HUES64 (cell line): ENCODE measurements at regions not wholly inside any gene's neighbourhood (a gene's known extent, or its start where the extent isn't known, plus 50 kb on each side); places are given as distances from the start of the nearest gene placed in this dataset.

Experiments used
- H3K27ac ChIP-seq: 2 replicates; pipeline ENCODE4 v1.7.0; 2013; ENCODE audit warnings: low read depth, low read length, inconsistent platforms
- H3K27me3 ChIP-seq: 2 replicates; pipeline ENCODE4 v1.6.1; 2013; ENCODE audit warnings: mild to moderate bottlenecking, low read length; ENCODE audit not compliant: insufficient read depth
- H3K36me3 ChIP-seq: 2 replicates; pipeline ENCODE4 v1.6.1; 2013; ENCODE audit warnings: mild to moderate bottlenecking, low read length; ENCODE audit not compliant: insufficient read depth
- H3K4me1 ChIP-seq: 2 replicates; pipeline ENCODE4 v1.6.1; 2013; ENCODE audit warnings: mild to moderate bottlenecking, low read length, moderate library complexity; ENCODE audit not compliant: insufficient read depth
- H3K4me3 ChIP-seq: 2 replicates; pipeline ENCODE4 v1.5.1; 2013; ENCODE audit warnings: mild to moderate bottlenecking, low read length, moderate library complexity
- H3K9ac ChIP-seq: 2 replicates; pipeline ENCODE4 v1.6.1; 2013; ENCODE audit warnings: mild to moderate bottlenecking, low read depth, low read length
- H3K9me3 ChIP-seq: 2 replicates; pipeline ENCODE4 v1.6.1; 2013; ENCODE audit warnings: low read depth, low read length; ENCODE audit not compliant: insufficient read depth
- WGBS: fragments of 150-250, 120-280 bp; methylation state at CpG from one replicate; pipeline ENCODE4 v1.1.7; 2013; ENCODE audit warnings: missing lambda C conversion rate; 5-methylcytosine and 5-hydroxymethylcytosine counted together

GRCh38 chrX:9234315-9234714 lies 200.4 kb upstream of the FAM9B start:
- Histone ChIP-seq H3K4me3 (no peak overlapping the region), H3K4me1 (no peaks in the 10 kb centered on the region), H3K27ac (no peak overlapping the region), H3K9ac (no peak overlapping the region), H3K36me3 (no peaks in the 10 kb centered on the region), H3K9me3 (no peaks in the 10 kb centered on the region), H3K27me3 (no peaks in the 10 kb centered on the region)
- WGBS: 98% methylated on average over 3 of the region's 3 CpGs

GRCh38 chrX:9235722-9236121 lies 201.8 kb upstream of the FAM9B start:
- WGBS: 96% methylated on average over 3 of the region's 3 CpGs
- H3K4me3 ChIP-seq: no peak overlapping the region
- no peak overlapping the region for H3K27ac ChIP-seq
- no peak overlapping the region for H3K9ac ChIP-seq
- H3K27me3 ChIP-seq: no peaks in the 10 kb centered on the region
- H3K4me1 ChIP-seq: no peaks in the 10 kb centered on the region
- no peaks in the 10 kb centered on the region for H3K36me3 ChIP-seq
- H3K9me3 ChIP-seq: no peaks in the 10 kb centered on the region

GRCh38 chrX:9240956-9241355 lies 207.0 kb upstream of the FAM9B start:
- Histone ChIP-seq H3K27me3 (no peaks in the 10 kb centered on the region), H3K9me3 (no peaks in the 10 kb centered on the region), H3K9ac (no peak overlapping the region), H3K4me1 (no peaks in the 10 kb centered on the region), H3K4me3 (no peak overlapping the region), H3K36me3 (no peaks in the 10 kb centered on the region), H3K27ac (no peak overlapping the region)
- 88% methylated on average over 4 of the region's 4 CpGs for WGBS

GRCh38 chrX:9241427-9241826 lies 207.5 kb upstream of the FAM9B start:
- H3K27ac ChIP-seq: no peak overlapping the region
- H3K4me1 ChIP-seq: no peaks in the 10 kb centered on the region
- no peak overlapping the region for H3K9ac ChIP-seq
- H3K4me3 ChIP-seq: no peak overlapping the region
- no peaks in the 10 kb centered on the region for H3K9me3 ChIP-seq
- H3K27me3 ChIP-seq: no peaks in the 10 kb centered on the region
- H3K36me3 ChIP-seq: no peaks in the 10 kb centered on the region
- WGBS: 88% methylated on average over 11 of the region's 11 CpGs

GRCh38 chrX:9249051-9249846 lies 215.3 kb upstream of the FAM9B start:
- Histone ChIP-seq H3K27ac (no peak overlapping the region), H3K4me3 (no peak overlapping the region), H3K27me3 (no peaks in the 10 kb centered on the region), H3K9ac (no peak overlapping the region), H3K4me1 (peaks cover 15% of the 10 kb centered on the region), H3K36me3 (no peaks in the 10 kb centered on the region), H3K9me3 (no peaks in the 10 kb centered on the region; the same call in 1 of the 2 replicates)
- WGBS: 92% methylated on average over 8 of the region's 8 CpGs

- Histone ChIP-seq H3K36me3 (no peaks in the 10 kb centered on the region), H3K4me3 (no peak overlapping the region), H3K27me3 (no peaks in the 10 kb centered on the region), H3K27ac (peak overlapping the region; percentile 85), H3K9ac (0 out of 2 replicates have a peak overlapping the region, but pooled peaks have one; percentile 44), H3K9me3 (no peaks in the 10 kb centered on the region; the same call in 1 of the 2 replicates), H3K4me1 (peaks cover 15% of the 10 kb centered on the region)
- WGBS: 29% methylated on average over 3 of the region's 4 CpGs
These were observed 212.7 kb upstream of the TBL1X start for GRCh38 chrX:9252182-9252581.

- no peak overlapping the region for H3K27ac ChIP-seq
- H3K4me1 ChIP-seq: peaks cover 15% of the 10 kb centered on the region
- 94% methylated on average over 1 of the region's 2 CpGs for WGBS
- H3K4me3 ChIP-seq: no peak overlapping the region
- no peaks in the 10 kb centered on the region; the same call in 1 of the 2 replicates for H3K9me3 ChIP-seq
- H3K36me3 ChIP-seq: no peaks in the 10 kb centered on the region
- no peaks in the 10 kb centered on the region for H3K27me3 ChIP-seq
- no peak overlapping the region for H3K9ac ChIP-seq
These were observed 211.6 kb upstream of the TBL1X start for GRCh38 chrX:9253211-9253610.

GRCh38 chrX:9257718-9258420 lies 207.0 kb upstream of the TBL1X start:
- Histone ChIP-seq H3K9me3 (no peaks in the 10 kb centered on the region), H3K4me3 (no peak overlapping the region), H3K36me3 (no peaks in the 10 kb centered on the region), H3K27ac (no peak overlapping the region), H3K27me3 (no peaks in the 10 kb centered on the region), H3K9ac (no peak overlapping the region), H3K4me1 (no peaks in the 10 kb centered on the region)
- WGBS: 92% methylated on average over 6 of the region's 6 CpGs

- H3K9me3 ChIP-seq: no peaks in the 10 kb centered on the region
- no peaks in the 10 kb centered on the region for H3K27me3 ChIP-seq
- H3K36me3 ChIP-seq: no peaks in the 10 kb centered on the region
- H3K4me3 ChIP-seq: no peak overlapping the region
- no peaks in the 10 kb centered on the region for H3K4me1 ChIP-seq
- no peak overlapping the region for H3K9ac ChIP-seq
- H3K27ac ChIP-seq: no peak overlapping the region
- WGBS: 79% methylated on average over 1 of the region's 3 CpGs
These were observed 206.3 kb upstream of the TBL1X start for GRCh38 chrX:9258421-9259104.

- H3K9me3 ChIP-seq: no peaks in the 10 kb centered on the region
- H3K27me3 ChIP-seq: no peaks in the 10 kb centered on the region
- WGBS: 95% methylated on average over 1 of the region's 1 CpG
- no peaks in the 10 kb centered on the region for H3K36me3 ChIP-seq
- H3K9ac ChIP-seq: no peak overlapping the region
- H3K4me1 ChIP-seq: no peaks in the 10 kb centered on the region
- H3K4me3 ChIP-seq: no peak overlapping the region
- no peak overlapping the region for H3K27ac ChIP-seq
These were observed 204.3 kb upstream of the TBL1X start for GRCh38 chrX:9260603-9261002.

GRCh38 chrX:9267415-9267814 lies 197.4 kb upstream of the TBL1X start:
- Histone ChIP-seq H3K4me3 (no peak overlapping the region), H3K27me3 (no peaks in the 10 kb centered on the region), H3K27ac (no peak overlapping the region), H3K9me3 (no peaks in the 10 kb centered on the region), H3K36me3 (no peaks in the 10 kb centered on the region), H3K4me1 (no peaks in the 10 kb centered on the region), H3K9ac (no peak overlapping the region)
- 88% methylated on average over 6 of the region's 6 CpGs for WGBS
